PC-9 (cell line): ENCODE measurements at regions not wholly inside any gene's neighbourhood (a gene's known extent, or its start where the extent isn't known, plus 50 kb on each side); places are given as distances from the start of the nearest gene placed in this dataset.

ENCODE experiments used
- BruUV-seq: library from RNA; stranded (reverse); fragments of 400-500 nt; replicated peaks from 2 replicates; lab custom pipeline; 2021; lab: Mats Ljungman, UMichigan
- CTCF ChIA-PET: fragments of 300-600 bp; sonication (Branson Sonifier 250); formaldehyde crosslinking; loops from one replicate; lab custom pipeline; 2022; ENCODE audit warnings: antibody characterized with exemption; lab: Charles Lee
- POLR2A ChIA-PET: fragments of 300-600 bp; sonication (Branson Sonifier 250); formaldehyde crosslinking; loops from one replicate; lab custom pipeline; 2022; ENCODE audit warnings: antibody characterized with exemption; ENCODE audit not compliant: unreplicated experiment; lab: Charles Lee
- DNase-seq, 2 experiments: peaks; one replicate each; pipeline versions ENCODE4 v3.0.0 to v3.0.0-alpha.2; 2015 to 2022; ENCODE audit warnings: mixed read lengths in 1 of 2
- H2AFZ ChIP-seq: fragments of 200-600 bp; sonication (generic); 2 replicates; pipeline ENCODE4 v1.8.1; 2017; ENCODE audit warnings: antibody characterized with exemption
- H3F3A ChIP-seq: fragments of 200-600 bp; sonication (generic); 2 replicates; pipeline ENCODE4 v1.8.1; 2017; ENCODE audit warnings: antibody characterized with exemption, mild to moderate bottlenecking, low read depth; ENCODE audit not compliant: insufficient read depth
- H3K27ac ChIP-seq: fragments of 200-600 bp; sonication (generic); 2 replicates; pipeline ENCODE4 v1.6.1; 2016; ENCODE audit warnings: mixed run types
- H3K27me3 ChIP-seq: fragments of 200-600 bp; sonication (generic); 2 replicates; pipeline ENCODE4 v1.6.1; 2016; ENCODE audit warnings: low read depth, mixed run types; ENCODE audit not compliant: insufficient read depth
- H3K36me3 ChIP-seq: fragments of 200-600 bp; sonication (generic); 2 replicates; pipeline ENCODE4 v1.6.1; 2016; ENCODE audit warnings: low read depth, mixed run types
- H3K4me1 ChIP-seq: fragments of 200-600 bp; sonication (generic); replicated peaks from 2 replicates; pipeline ENCODE4 v1.6.1; 2016; ENCODE audit warnings: mixed run types; ENCODE audit not compliant: insufficient read depth
- H3K4me2 ChIP-seq: fragments of 200-600 bp; sonication (generic); 2 replicates; pipeline ENCODE4 v1.6.1; 2017; ENCODE audit warnings: mixed run types
- H3K4me3 ChIP-seq: fragments of 200-600 bp; sonication (generic); 2 replicates; pipeline ENCODE4 v1.6.1; 2016; ENCODE audit warnings: mixed run types
- H3K79me2 ChIP-seq: fragments of 200-600 bp; sonication (generic); 2 replicates; pipeline ENCODE4 v1.6.1; 2017; ENCODE audit warnings: low read depth, mixed run types
- H3K9me2 ChIP-seq: fragments of 200-600 bp; sonication (generic); 2 replicates; pipeline ENCODE4 v1.8.1; 2017; ENCODE audit warnings: mild to moderate bottlenecking; ENCODE audit not compliant: insufficient read depth
- H3K9me3 ChIP-seq: fragments of 200-600 bp; sonication (generic); 2 replicates; pipeline ENCODE4 v1.8.1; 2016; ENCODE audit warnings: low read depth; ENCODE audit not compliant: insufficient read depth
- H4K20me1 ChIP-seq: fragments of 200-600 bp; sonication (generic); 2 replicates; pipeline ENCODE4 v1.8.1; 2017; ENCODE audit not compliant: insufficient read depth
- EZH2 ChIP-seq: fragments of 200-600 bp; sonication (generic); IDR thresholded peaks from 2 replicates; pipeline ENCODE4 v1.8.0; 2017; ENCODE audit warnings: antibody characterized with exemption, low read depth
- intact Hi-C: fragments of 100-400 bp; cut with micrococcal nuclease; formaldehyde crosslinking; loops from one replicate; pipeline ENCODE4 v1.10.0; 2022; ENCODE audit not compliant: unreplicated experiment
- TF ChIP-seq, protein P1 (sequence below): fragments of 200-600 bp; sonication (generic); conservative IDR thresholded peaks from 2 replicates; pipeline ENCODE4 v1.6.1; 2017; ENCODE audit warnings: mixed run types, antibody characterized with exemption, mild to moderate bottlenecking, moderate library complexity

DNA sequence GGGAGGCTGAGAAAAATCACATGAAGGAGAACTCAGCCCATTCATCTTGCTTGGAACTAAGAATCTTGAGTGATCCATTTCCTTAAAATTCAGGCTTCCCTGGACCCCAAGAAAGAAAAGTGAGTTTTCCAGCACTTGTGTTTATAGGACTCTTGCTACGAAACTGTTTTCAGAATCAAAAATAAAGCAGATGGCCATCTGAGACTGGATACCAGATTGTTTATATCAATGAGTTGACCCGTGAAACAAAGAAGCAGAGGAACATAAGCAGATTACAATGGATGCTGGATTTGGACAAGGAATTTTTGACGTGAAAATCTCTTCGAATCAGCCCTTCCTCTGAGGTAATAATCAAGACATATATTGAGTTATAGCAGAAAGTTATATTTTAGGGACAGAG lies 223.2 kb downstream of the SYK start:
- no peaks in the 10 kb centered on the region for H3K36me3 ChIP-seq
- no peak for TF ChIP-seq EZH2
- TF ChIP-seq, protein P1, sequence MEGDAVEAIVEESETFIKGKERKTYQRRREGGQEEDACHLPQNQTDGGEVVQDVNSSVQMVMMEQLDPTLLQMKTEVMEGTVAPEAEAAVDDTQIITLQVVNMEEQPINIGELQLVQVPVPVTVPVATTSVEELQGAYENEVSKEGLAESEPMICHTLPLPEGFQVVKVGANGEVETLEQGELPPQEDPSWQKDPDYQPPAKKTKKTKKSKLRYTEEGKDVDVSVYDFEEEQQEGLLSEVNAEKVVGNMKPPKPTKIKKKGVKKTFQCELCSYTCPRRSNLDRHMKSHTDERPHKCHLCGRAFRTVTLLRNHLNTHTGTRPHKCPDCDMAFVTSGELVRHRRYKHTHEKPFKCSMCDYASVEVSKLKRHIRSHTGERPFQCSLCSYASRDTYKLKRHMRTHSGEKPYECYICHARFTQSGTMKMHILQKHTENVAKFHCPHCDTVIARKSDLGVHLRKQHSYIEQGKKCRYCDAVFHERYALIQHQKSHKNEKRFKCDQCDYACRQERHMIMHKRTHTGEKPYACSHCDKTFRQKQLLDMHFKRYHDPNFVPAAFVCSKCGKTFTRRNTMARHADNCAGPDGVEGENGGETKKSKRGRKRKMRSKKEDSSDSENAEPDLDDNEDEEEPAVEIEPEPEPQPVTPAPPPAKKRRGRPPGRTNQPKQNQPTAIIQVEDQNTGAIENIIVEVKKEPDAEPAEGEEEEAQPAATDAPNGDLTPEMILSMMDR: no peak
- POLR2A ChIA-PET: no interaction called here
- no peak overlapping the region for H2AFZ ChIP-seq
- no peaks in the 10 kb centered on the region for H3K79me2 ChIP-seq
- H3K4me2 ChIP-seq: no peak overlapping the region
- H3K9me3 ChIP-seq: no peaks in the 10 kb centered on the region
- no peaks in the 10 kb centered on the region for H4K20me1 ChIP-seq
- DNase-seq: no peak
- CTCF ChIA-PET: no interaction called here
- no peaks in the 10 kb centered on the region for H3K4me1 ChIP-seq
- no peaks in the 10 kb centered on the region for H3K9me2 ChIP-seq
- H3F3A ChIP-seq: no peaks in the 10 kb centered on the region
- H3K4me3 ChIP-seq: no peak overlapping the region
- H3K27ac ChIP-seq: no peak overlapping the region
- BruUV-seq: no TSS peak
- intact Hi-C loops: no loop called here
- H3K27me3 ChIP-seq: no peaks in the 10 kb centered on the region

DNA sequence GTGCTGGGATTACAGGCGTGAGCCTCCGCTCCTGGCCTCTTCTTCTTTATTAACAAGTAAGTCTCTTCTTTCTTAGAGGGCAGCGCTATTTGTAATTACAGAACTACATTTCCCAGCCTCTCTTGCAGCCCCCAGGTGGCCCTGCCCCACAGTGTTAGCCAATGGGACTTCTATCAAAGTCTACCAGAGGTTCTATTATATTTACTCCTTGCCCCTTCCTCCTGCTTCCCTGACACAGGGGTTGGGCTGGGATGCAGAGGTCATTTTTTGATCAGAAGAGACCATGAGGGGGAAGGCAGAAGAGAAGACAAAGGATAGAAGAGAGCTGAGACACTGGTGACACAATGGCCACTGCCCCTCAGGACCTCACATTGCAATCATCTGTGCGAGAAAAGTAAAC lies 224.2 kb downstream of the SYK start:
- BruUV-seq: no TSS peak
- H3K9me3 ChIP-seq: no peaks in the 10 kb centered on the region
- no peaks in the 10 kb centered on the region for H3F3A ChIP-seq
- TF ChIP-seq, protein P1: no peak
- TF ChIP-seq EZH2: no peak
- no peaks in the 10 kb centered on the region for H3K79me2 ChIP-seq
- H3K36me3 ChIP-seq: no peaks in the 10 kb centered on the region
- H3K27me3 ChIP-seq: no peaks in the 10 kb centered on the region
- POLR2A ChIA-PET: no interaction called here
- CTCF ChIA-PET: no interaction called here
- H3K4me3 ChIP-seq: no peak overlapping the region
- no peak overlapping the region for H3K4me2 ChIP-seq
- DNase-seq: no peak
- no peak overlapping the region for H2AFZ ChIP-seq
- H3K27ac ChIP-seq: no peak overlapping the region
- intact Hi-C loops: no loop called here
- no peaks in the 10 kb centered on the region for H4K20me1 ChIP-seq
- no peaks in the 10 kb centered on the region for H3K9me2 ChIP-seq
- no peaks in the 10 kb centered on the region for H3K4me1 ChIP-seq

DNA sequence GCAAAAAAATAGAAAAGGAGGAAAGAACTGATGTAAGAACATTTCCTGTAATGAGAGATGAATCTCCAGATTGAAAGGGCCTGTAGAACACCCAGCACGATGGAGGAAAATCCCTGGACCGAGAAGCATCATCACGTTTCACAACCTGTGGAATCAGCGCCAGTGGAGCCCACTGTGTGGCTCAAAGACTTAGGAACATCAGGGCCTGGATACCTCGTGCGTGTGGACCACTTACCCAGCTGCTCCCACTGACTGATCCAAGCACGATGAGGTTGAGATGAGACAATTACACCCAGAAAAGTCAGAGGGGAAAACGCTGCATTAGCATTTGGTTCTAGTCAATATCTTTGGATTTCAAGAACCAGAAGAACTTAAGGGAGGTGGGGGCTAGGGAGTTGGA lies 224.6 kb downstream of the SYK start:
- H3K79me2 ChIP-seq: no peaks in the 10 kb centered on the region
- CTCF ChIA-PET: no interaction called here
- POLR2A ChIA-PET: no interaction called here

More for the DNA sequence above, 224.6 kb downstream of the SYK start:
- Histone ChIP-seq H3K9me2 (no peaks in the 10 kb centered on the region), H3K4me1 (no peaks in the 10 kb centered on the region), H3K36me3 (no peaks in the 10 kb centered on the region), H4K20me1 (no peaks in the 10 kb centered on the region), H3K27ac (no peak overlapping the region), H3K9me3 (no peaks in the 10 kb centered on the region), H3K4me3 (no peak overlapping the region), H3K27me3 (no peaks in the 10 kb centered on the region), H2AFZ (no peak overlapping the region), H3F3A (no peaks in the 10 kb centered on the region), H3K4me2 (no peak overlapping the region)
- TF ChIP-seq, protein P1: no peak
- no peak for TF ChIP-seq EZH2
- no TSS peak for BruUV-seq
- intact Hi-C loops: no loop called here
- no peak for DNase-seq
